ENCODE measurements at regions not wholly inside any gene's neighbourhood (a gene's known extent, or its start where the extent isn't known, plus 50 kb on each side); places are given as distances from the start of the nearest gene placed in this dataset.

DNA sequence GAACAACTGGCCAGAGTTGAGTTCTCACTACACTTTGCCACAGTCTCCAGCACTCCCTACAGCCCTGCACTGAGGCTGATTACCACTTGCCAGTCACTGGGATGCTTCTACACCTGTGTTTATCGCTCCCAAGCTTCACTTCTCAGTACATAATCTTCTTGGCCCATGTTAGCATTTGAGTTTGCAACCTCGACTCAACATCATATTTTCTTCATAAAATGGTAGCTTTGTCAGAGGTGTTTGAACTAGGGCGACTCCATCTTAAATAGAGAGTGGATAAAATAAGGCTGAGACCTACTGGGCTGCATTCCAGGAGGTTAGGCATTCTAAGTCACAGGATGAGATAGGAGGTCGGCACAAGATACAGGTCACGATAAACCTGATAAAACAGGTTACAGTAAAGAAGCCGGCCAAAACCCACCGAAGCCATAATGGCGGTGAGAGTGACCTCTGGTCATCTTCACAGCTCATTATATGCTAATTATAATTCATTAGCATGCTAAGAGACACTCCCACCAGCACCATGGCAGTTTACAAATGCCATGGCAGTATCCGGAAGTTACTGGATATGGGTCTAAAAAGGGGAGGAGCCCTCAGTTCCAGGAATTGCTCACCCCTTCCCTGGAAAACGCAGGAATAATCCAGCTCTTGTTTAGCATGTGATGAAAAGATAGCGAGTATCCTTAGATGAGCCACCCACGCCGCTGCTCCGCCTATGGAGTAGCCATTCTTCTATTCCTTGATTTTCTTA, 105.8 kb upstream of the KLF6 start:
- TF ChIP-seq GATA2 (IDR thresholded peaks at IDR 0.05; ENCODE audit: low read depth, low read length) (no peak), GATA3 (IDR thresholded peaks at IDR 0.05; ENCODE audit: low read depth, low read length) (no peak)

DNA sequence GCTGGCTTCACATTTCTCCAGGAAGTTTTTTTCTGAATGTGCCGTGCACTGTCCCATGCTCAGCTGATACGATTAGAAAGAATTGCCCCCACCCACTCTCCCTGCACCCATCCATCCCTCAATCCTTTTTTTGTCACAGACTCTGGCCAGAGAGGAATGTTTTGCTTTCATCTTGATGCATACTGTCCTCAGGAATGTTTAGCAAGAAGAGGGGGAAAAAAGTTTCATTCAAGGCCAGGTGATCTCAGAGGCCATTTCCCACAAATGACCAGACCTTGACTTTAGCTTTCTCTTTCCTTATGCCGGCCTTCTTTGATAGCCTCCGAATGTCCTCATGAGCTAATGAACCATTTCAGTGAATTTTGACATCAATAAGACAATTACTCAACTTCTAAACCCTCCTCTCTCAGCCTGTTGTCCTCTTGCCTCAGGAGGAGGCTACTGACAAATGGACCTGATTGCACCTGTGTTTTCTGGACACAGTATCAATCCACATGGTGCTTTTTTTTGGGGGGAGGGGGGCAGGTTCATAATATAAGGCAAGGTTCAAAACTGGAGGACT, 105.0 kb upstream of the KLF6 start:
- TF ChIP-seq GATA3 (IDR thresholded peaks at IDR 0.05; ENCODE audit: low read depth, low read length) (no peak), GATA2 (IDR thresholded peaks at IDR 0.05; ENCODE audit: low read depth, low read length) (no peak)

DNA sequence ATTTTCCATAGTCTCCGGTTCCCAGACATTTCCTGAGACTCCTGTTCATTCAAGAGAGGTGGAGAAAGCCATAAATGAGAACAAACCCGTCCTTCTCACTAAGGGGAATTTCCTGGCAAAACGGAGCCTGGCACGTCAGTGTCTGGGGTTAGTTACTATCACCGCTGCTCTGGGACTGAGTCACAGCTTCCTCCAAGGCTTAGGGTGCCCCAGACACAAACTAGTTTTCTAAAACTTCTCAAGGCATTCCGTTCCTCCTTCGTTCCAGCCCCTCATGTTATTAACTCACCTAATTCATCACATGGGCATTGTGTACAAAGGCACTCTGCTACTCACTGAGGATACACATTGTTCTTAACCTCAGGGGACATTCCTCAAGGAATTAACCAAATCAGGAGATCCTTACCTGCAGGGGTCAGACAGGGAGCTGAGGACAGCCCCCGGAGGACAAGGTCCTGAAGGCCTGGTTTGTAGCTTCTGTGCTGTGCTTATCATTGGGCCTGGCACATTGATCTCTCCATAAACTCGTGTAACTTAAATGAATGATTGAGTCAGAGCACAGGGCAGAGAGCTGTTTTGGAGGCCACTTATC, 103.0 kb upstream of the KLF6 start:
- TF ChIP-seq GATA3 (IDR thresholded peaks at IDR 0.05; ENCODE audit: low read depth, low read length) = no peak
- TF ChIP-seq GATA2 (IDR thresholded peaks at IDR 0.05; ENCODE audit: low read depth, low read length) = no peak

DNA sequence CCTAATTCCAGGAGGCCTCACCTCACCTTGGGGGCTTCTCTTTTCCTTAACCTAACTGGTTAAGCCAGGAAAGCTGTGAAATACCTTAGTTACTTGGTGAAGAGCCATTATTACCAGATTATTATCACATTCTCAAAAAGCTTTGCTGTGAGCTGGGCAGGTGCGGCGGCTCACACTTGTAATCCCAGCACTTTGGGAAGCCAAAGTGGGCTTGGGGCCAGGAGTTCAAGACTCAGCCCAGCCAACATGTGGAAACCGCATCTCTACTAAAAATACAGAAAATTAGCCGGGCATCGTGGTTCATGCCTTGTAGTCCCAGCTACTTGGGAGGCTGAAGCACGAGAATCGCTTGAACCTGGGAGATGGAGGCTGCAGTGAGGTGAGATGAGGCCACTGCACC, 102.4 kb upstream of the KLF6 start:
- TF ChIP-seq GATA2 (IDR thresholded peaks at IDR 0.05; ENCODE audit: low read depth, low read length) (no peak), GATA3 (IDR thresholded peaks at IDR 0.05; ENCODE audit: low read depth, low read length) (no peak)

DNA sequence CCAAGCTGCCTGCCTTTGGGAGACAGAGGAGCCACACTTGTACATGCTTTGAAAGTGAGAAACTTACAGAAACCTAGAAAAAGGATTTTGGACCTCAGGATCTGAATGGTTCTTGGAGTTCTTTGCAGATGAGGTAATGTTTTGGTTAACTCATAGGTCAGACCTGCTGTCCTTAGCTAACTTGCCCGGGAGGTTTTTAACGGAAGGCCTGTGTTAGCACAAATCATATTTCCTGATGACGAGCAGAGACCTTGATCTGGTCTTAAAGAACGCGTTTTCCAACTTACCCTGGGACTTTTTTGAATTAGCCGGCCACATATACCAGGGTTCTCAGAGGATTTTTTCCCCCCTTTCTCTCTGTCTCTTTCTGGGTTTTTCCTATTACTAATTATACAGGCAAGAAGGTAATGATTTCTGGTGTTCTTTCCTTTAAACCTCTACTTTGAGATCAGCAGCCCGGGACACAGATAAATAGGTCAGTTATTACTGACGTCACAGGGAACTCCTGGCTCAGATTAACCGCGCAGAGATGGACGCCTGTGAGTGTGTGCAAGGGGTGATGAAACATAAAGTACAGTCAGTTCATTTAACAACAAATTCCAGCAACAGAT, 101.7 kb upstream of the KLF6 start:
- TF ChIP-seq GATA2 (IDR thresholded peaks at IDR 0.05; ENCODE audit: low read depth, low read length) (no peak), GATA3 (IDR thresholded peaks at IDR 0.05; ENCODE audit: low read depth, low read length) (no peak)

DNA sequence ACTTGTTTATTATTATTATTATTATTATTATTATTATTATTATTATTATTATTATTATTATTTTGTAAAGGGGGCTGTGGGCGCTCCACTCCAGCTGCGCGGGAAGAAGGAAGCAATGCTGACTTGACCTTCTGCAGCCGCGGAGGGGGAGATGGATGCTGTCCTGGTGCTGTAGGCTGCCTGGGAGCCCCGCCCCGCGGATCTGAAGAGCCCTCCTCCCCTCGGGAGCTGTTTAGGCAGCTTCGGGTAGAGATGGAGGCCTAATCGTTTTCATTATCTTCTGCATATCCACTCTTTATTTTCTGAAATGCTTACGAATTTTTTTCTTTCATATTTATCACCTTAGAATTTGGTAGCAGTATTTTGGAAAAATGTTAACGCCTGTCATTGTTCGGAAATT, 101.2 kb upstream of the KLF6 start:
- TF ChIP-seq GATA2 (IDR thresholded peaks at IDR 0.05; ENCODE audit: low read depth, low read length) = no peak
- no peak for TF ChIP-seq GATA3 (IDR thresholded peaks at IDR 0.05; ENCODE audit: low read depth, low read length)

DNA sequence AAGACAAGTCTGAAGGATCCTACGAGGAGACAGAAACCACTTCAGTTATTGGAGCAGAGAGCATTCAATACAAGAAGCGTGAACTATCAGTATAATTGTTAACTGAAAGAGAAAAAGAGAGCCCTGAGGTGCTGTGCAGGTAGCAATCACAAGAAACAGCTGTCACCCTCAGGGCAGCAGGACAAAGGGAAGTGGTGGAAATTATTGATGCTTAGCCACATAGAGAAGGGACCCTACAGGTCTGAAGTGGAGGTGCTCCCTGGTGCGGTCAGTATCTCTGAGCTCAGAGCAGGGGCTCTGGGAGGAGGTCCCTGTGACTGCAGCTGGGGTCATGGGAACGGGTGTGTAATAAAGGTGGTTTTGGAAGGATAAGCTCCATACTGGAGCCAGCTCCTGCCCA, 97.8 kb upstream of the KLF6 start:
- TF ChIP-seq GATA3 (IDR thresholded peaks at IDR 0.05; ENCODE audit: low read depth, low read length) (no peak), GATA2 (IDR thresholded peaks at IDR 0.05; ENCODE audit: low read depth, low read length) (no peak)

DNA sequence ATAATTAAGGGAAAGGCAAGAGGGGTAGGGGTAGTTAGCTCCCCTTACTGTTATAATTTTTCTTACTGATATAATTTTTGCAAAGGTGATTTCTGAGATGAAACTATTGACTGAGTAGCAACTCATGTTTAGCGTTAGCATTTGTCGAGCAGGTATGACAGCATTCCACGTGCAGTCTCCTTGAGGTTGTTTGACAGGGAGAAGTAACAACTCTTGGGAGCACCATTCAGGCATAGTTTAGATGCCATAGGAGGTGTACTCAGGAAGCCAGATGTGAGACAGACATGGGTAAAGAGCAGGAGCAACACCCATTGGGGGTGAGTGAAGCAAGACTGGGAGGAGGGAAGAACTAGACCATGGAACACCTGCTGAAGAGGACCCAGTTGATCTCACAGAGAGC, 96.6 kb upstream of the KLF6 start:
- TF ChIP-seq GATA3 (IDR thresholded peaks at IDR 0.05; ENCODE audit: low read depth, low read length) (no peak), GATA2 (IDR thresholded peaks at IDR 0.05; ENCODE audit: low read depth, low read length) (no peak)

DNA sequence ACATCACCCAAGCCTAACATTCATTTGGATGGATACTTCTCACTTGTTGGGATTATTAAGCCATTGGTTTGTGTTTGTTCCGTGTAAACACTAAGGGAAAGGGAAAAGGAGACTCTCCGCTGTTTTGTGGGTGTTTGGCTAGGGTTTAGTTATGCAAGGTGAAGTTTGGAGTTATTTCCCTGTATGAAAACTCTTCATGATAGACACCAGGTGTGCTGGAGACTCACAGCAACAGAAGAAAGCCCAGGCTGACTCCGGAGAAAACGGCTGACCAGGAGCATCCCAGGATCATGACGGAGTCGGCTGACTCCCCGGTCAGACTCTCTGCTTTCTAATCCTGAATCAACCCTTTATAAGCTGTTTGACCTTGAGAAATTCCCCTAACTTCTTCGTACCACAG, 94.1 kb upstream of the KLF6 start:
- TF ChIP-seq GATA3 (IDR thresholded peaks at IDR 0.05; ENCODE audit: low read depth, low read length) (no peak), GATA2 (IDR thresholded peaks at IDR 0.05; ENCODE audit: low read depth, low read length) (no peak)

DNA sequence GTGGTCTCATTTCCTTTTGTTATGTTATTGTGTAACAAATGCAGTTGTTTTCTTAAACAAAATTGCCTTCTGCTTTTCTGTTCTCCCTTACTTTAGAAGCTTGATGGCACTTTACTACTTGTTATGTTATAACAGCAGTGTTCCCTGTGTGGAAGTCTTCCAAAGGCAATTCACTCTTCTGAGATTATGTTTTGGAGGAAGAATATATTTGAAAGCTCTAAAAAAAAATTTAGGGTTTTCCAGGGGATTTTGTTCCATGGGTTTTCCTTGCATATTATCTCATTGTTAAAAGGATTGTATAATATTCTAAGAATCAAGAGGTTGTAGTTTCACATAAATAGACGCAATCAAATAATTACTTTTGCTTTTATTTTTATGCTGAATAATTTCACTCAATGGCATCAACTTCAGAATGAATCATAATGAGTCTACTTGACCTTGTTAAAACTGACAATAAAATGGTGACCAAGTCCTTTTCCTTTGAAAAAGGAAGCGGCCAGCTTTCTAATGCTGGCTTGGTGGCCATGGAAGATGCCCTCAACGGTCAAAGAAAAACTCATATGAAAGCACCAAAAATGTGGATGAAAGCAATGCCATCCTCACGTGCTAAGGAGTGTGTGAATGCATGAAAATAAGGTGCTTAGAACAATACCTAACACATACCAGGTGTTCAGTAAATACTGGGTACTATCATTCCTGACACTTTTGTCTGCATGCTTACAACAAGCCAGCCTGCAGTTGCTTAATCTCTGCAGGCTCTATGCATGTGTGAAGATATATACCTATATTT, 92.4 kb upstream of the KLF6 start:
- TF ChIP-seq GATA2 (IDR thresholded peaks at IDR 0.05; ENCODE audit: low read depth, low read length) (no peak), GATA3 (IDR thresholded peaks at IDR 0.05; ENCODE audit: low read depth, low read length) (no peak)

DNA sequence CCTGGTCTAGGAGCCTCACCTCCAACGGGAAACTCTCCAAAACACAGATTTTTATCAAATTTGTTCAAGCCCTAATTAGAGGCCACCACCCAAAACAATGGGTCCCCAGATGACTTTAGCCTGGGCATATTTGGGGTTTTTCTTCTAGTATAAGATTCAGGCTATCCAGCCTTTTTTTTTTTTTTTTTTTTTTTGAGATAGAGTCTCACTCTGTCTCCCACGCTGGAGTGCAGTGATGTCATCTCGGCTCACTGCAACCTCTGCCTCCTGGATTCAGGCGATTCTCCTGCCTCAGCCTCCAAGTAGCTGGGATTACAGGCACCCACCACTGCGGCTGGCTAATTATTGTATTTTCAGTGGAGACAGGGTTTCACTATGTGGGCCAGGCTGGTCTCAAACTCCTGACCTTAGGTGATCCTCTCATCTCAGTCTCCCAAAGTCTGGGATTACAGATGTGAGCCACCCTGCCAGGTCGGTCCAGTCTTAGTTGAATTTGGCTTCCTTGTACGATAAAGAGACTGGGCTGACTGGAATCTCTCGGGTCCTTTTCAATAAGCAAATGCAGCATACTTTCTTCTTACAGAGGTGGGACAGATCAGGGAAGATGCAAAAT, 91.4 kb upstream of the KLF6 start:
- TF ChIP-seq GATA3 (IDR thresholded peaks at IDR 0.05; ENCODE audit: low read depth, low read length) = no peak
- TF ChIP-seq GATA2 (IDR thresholded peaks at IDR 0.05; ENCODE audit: low read depth, low read length) = no peak

DNA sequence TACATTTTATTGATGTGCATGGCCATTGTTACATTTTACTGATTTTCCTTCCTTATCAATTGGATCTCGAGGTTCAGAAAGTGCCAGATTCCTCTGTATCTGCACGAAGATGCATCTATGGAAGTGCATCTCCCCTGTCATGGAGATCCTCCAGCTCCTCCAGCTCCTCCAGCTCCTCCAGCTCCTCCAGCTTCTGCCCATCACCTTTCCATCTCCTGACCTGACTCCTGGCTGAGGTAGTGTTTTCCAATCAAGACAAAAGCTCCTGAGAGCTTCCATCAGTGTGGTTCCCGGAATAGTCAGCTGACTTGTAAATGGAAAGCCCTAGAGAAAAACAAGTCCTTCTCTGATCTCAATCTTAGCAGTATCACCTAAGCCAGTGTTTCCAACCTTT, 90.8 kb upstream of the KLF6 start:
- no peak for TF ChIP-seq GATA2 (IDR thresholded peaks at IDR 0.05; ENCODE audit: low read depth, low read length)
- TF ChIP-seq GATA3 (IDR thresholded peaks at IDR 0.05; ENCODE audit: low read depth, low read length) = no peak

DNA sequence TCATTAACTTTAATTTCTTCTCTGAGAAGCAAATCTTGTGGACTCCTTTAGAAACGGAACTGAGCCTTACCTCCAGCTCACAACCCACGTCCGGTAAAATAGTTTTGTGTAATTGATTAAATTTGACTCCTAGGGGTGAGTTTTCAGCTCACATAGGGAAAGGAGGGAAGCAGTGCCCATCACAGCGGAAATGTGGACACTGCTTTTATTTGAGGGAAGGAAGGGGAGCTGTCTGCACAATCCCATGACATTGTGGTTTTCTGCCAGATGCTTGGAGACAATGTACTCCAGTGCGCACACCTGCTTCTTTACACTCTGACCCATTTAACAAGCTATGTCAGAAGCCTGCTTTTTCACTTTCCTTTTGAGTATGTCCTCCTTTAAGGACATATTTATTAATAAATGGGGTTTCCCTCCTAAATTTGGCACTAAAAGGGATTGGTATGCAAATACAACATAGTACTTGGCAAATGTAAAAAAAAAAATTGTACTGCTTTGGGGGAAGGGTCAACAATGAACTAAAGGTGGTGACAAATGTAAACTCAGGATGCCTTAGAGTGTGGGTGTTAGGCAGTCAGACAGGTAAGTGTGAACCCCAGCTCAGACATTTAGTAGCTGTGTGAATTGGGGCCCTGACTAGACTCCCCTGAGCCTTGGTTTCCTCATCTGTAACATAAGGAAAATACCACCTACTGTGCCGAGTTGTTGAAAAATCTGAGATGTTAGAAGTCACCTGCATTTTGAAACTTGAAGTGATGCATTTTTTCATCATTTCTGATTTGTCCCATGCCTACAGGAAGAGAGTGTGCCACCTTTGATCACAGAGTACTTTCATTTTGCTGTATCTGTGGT, 90.2 kb upstream of the KLF6 start:
- TF ChIP-seq GATA3 (IDR thresholded peaks at IDR 0.05; ENCODE audit: low read depth, low read length) (no peak), GATA2 (IDR thresholded peaks at IDR 0.05; ENCODE audit: low read depth, low read length) (no peak)

Measured in SH-SY5Y (cell line).